NCI-H146 (cell line): ENCODE measurements at regions not wholly inside any gene's neighbourhood (a gene's known extent, or its start where the extent isn't known, plus 50 kb on each side); places are given as distances from the start of the nearest gene placed in this dataset.

Source experiments
- DNase-seq: peaks from one replicate; lab custom pipeline; 2025; lab: John Stamatoyannopoulos, UW

DNA sequence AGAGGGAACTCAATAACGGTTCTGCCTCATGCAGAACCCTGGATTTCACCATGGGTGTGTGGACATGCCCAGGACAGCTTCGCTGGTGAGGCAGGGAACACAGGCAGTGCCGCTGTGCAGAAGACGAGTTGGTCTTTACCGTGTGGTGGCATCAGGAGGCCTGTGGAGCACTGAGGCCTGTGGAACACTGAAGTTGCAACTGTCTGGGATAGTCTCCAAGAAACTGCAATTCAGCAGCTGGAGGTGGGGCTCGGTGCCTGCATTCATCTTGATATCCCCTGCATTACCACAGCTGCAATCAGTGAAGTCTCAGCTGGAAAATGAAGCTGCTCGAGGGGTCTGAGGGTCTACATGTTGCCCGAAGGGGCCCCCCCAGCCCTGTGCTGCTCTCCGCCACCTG lies 202.4 kb upstream of the CDH4 start:
- no peak for DNase-seq

DNA sequence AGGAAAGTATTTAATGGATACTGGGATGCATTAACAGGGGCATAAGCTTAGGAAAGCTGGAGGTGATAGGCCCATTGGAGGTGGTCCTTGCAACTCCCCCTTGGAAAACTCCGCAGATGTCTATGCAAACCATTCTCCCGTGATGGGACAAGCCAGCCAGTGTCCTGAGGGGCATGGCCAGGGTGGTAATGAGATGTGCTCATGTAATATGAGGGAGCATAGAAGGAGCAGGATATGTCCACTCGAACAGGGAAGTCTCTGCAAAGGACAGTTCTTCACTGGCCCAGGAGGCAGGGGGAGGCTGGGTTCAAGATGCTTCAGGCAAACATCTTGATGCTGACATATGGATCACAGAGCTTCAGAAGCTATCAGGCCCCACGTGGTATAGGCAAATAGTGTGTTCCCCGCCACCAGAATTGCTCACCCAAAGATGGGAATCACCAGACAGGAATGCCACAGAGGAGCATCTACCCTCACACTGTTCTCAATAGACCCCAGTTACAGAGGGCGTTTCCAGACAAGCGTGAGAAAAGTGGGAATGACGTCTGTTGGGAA lies 201.6 kb upstream of the CDH4 start:
- DNase-seq, result no peak

DNA sequence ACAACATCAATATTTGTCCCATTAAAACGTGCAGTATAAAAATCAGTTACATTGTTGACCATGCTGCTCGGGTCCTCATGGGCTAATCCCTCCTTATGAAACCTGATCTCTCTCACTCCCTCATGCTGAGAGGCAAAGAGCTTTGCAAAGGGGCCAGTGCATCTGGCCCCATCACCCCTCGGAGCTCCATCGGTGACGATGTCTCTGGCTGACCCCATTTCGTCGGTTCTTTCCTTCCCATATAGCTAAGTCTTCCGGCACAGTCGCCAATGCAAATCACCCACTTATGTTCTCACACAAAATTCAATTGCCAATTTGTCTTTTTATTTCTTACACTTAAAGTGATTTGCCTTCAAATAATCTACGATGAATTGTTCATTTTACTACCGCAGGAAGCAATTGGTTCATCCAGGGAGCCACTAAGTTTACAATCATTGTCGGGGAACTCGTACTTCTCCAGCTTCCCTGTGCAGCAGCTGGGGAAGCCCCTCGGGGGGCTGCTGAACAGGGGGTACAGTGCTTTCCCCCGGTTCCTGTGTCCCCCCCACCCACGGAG lies 199.8 kb upstream of the CDH4 start:
- no peak for DNase-seq

DNA sequence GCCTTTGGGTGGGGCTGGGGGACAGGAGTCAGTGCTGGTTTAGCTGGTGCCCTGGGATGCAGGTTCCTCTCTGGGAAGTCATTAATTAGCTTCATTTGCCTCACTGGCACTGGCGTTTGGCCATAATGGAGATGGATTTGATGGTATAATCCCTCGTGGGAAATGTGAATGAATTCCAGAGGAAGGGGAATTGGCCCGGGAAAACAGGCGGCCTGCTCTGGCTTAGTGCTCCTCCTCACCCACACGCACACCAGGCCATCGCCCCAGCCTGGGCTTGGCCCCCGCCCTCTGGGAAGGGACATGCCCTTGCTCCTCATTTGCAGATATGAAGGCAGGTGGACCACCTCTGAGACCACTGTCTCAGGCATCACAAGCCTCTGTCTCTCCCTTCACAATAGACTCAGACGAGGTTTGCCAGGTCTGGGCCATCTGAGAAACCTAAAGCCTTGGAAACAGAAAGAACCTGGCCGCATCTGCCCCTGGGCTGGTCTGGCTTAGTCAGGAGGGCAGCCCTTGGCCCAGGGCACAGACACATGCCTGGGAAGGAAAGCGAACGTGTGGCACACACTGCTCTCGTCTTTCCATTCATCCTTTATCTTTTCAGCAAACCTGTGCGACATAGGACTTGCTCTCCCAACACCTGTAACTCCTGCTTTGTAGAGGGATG lies 199.2 kb upstream of the CDH4 start:
- DNase-seq, result no peak

DNA sequence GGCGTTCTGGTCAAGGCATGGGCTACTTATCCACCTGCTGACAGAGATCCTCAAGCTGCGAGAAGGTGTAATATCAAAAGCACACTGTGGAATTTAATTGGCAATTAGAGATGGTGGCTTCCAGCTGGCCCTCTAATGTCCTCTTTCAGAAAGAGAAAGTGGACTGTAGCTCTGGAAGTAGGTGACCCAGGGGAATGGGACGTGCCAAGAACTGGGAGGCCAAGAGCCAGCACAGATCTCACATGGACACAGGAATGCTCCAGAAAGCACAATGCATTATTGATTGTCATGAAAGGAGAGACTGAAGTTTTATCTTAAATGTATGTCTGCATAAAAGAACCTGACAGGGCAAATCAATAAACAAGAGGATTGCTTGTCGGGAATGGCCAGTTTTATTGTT lies 198.6 kb upstream of the CDH4 start:
- no peak for DNase-seq

DNA sequence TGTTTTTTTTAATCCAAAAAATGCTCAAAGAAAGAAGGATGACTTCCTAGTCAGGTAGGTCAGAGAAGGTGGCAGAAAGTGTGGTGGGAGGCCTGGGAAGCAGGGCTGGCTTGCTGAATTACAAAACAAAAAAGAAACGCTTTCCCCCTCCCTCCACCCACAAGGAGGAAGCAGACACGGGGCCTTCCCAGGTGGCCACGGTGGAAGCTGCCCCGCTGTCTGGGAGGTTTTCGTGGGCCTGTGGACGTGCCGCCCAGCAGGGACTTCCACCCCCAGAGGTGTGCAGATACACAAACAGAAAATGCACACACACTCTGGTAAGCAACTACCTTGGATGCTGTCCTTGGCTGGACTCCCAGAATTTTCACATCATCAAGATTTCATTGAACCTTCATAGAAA lies 198.2 kb upstream of the CDH4 start:
- DNase-seq, result no peak

DNA sequence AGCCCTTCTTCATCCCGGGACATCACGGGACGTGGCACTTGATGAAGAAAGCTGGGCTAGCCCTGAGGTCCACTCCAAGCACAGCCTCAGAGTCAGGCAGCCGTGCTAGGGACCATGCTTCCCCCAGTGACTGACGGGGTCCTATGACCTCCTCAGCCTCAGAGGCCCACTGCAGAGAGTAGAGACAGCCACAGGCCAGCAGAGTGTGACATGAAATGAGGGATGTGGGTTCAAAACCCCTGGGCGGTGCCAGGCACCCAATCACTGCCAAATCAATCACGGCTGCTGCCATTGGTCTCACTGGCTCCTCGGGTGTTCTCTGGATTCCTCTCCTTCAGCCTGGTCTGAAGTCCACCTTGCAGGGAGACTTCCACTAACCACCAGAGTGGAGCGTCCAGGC lies 197.7 kb upstream of the CDH4 start:
- no peak for DNase-seq

DNA sequence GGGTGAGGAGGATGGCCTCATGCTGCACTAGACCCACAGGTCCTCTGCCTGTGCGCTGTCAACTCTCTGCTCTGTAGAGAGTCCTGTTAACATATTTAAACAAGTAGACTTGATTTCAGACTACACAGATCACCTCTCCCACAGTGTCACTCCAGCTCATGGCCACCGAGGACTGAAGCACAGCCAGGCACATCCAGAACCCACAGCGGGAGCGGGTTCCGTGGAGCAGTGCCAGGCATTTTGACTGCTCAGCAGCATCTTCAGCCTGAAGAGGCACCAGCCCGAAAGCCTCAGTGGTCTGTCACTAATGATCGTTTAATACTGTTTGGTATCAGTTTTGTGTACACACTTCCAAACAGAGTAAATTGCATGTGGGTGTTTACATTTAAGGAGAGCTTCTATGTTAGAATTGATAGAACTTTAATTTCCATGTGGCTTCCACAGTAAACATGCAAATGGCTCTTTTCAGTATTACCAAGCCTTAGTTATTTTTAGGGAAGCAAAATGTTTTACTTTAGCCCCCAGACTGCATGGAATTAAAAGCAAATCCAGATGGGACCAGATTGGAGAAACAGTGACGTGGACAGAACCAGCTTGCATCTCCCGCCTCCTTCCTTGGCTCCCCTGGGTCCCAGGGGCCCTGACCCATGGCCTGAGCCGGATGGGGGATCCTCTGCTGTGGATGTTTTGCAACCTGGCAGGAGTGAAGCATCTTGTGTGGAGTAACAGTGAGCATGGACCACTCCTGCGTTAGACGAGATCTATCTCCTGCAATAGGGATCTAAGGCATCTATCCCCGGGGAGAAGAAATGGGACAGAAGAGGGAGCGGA lies 196.7 kb upstream of the CDH4 start:
- DNase-seq, result no peak

DNA sequence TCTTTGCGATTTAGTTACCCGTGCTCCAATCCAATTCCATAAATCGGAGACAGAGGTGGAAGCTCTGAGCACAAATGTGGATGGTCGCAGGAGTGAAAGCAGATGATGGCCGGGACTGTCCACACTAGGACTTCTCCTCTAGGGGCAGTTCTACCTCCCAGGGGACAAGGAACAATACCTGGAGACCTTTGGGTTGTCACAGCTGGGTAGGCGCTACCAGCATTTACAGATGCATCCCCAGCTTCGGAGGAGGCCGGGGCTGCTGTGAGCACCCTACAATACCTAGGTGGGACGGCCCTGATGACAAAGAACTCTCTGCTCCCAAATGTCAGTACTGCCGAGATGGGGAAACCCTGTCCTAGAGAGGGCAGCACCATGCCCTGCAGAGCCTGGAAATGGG lies 195.9 kb upstream of the CDH4 start:
- DNase-seq, result no peak

DNA sequence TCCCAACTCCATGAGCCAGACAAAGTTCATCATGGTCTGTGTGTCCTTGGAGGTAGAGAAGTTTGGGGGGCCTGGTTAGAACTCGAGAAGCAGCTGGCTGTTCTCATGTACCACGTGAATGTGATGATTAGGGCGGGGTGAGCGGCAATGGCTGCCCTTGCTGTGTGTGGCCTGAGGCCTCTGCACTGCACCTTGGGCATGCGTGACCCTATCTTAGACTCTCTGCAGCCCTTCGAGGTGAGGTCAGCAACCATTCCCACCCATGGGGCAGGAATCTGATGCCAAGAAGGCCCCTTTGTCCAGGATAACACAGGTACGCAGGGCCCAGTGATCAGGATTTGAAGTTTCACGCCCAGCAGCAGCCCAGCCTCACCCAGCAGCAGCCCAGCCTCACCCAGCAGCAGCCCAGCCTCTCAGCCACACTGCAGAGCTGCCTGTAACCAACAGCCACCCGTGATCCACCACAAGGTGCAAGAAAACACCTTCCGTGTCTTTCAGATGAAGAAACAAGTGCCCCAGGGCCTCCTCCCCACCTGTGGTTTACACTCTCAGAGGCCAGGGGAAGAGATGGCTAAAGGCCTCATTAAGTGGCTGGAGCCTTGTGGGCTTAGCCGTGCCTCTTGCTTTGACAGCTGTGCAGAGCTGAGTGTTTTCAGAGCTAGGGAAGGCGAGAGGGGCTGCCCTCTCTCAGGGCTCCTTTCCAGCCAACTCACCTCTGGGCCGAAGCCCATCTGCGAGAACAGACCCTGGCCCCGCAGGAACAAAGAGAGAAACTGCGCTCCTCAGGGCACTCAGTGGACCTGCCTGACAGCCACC lies 195.2 kb upstream of the CDH4 start:
- no peak for DNase-seq

DNA sequence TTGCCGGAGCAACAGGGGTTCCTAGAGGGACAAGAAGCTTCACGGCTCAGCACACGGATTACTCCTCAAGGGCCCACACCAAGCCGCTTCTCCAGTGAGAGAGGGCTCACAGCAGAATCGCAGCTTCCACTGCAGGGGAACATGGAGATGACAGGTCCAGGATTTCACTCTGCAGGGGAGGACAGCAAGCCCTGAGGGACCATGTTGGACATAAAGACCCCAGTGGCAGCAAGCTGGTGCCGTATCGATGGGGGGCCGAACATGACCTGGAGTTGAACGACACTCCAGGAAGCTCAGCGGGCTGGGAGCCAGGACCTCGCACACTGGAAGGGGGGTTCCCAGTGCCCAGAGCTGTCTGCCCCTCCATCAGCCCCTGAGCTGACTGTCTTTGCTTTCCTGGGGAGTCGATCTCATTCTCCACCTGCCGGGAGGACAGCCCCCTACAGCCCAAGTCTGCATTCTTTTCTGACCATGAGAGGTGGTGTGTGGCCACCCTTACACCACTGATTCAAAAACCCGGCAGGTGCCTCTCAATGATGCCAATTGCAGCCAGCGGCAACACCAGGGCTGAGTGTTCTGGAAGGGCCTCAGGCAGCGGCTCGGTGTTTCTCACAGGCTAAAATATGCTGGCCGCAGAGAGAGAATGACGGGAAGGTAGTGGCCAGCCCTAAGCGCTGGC lies 194.5 kb upstream of the CDH4 start:
- no peak for DNase-seq

DNA sequence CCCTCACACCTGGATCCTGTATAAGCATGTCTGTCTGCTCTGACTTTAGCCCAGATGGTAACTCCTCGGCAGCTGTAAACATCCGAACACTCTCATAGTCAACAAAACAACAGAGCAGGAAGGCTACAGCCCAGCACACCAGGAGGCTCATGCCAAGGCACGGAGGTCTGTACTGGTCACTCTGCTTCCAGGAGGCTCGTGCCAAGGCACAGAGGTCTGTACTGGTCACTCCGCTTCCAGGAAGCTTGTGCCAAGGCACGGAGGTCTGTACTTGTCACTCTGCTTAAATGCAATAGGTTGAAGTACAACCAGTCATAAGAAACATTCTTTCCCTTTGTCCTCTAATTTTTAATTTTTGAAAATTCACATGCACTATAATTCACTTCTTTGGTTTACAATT lies 190.1 kb upstream of the CDH4 start:
- no peak for DNase-seq

DNA sequence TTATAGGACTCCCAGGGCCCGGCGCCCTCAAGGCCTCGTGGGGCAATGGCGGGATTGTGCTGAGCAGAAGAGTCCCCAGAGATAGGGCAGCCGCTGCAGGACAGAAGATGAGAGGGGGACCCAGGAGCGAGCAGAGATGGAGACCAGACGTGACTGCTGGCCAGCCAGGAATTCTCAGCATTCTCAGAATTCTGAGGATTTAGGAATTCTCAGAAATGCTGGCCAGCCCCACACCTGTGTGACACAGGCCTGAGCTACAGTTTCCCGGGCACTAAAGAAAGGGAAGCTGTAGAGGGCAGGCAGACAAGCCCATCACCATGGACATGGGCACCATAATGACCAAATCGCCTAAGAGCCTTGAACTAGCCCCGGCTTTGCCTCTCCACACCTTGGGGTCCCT lies 186.2 kb upstream of the CDH4 start:
- DNase-seq, result no peak

DNA sequence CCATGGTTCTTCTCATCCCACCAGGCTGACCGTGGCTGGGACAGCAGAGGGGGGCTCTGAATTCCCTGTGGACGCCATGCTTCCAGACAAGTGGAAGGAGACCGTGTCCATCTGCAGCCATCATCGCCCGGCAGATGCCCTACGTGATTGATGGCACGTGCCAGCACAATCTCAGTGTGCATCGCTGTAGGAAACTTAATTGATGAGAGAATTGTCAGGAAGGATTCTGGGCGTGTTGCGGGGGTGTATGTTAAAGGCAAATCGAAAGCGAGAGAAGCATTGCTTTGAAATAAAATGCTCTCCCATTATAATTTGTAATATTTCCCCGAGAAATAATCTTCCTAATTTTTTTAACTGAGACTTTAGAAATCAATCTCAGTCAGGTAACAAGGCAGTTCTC lies 185.5 kb upstream of the CDH4 start:
- DNase-seq, result no peak

DNA sequence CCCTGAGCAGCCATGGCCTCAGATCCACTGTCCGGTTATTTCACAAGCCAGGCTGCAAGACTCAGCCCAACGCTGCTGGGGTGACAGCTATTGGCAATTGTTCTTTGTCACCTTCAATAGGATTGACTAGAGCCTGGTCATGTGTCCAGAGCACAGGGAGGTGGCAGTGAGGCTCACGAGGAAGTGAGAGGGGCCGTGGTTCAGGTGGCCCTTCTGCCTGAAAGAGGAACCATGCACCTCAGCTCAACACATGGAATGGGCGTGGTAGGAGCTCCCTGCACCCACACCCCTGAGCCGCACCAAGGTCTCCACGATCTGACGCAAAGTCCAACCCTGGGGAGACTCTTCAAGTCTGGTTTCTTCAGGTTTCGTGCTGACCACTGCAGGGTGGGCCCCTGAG lies 184.8 kb upstream of the CDH4 start:
- no peak for DNase-seq

DNA sequence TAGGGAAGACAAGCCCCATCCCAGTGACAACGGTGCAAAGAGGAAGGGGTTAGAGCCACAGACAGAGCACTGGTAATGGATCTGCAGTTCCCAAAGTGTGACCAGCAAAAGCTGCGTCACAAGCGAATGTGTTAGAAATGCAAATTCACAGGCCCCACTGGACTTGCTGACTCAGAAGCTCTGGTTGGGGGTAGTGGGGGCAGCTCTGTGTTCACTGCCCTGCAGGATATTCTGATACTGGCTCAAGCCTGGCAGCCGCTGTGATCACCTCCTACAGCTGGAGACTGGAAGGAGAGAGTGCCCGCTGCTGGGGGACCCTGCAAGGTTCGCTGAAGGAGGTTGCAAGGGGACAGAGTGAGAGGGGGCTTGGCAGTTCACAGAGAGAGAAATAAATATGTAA lies 179.7 kb upstream of the CDH4 start:
- no peak for DNase-seq

DNA sequence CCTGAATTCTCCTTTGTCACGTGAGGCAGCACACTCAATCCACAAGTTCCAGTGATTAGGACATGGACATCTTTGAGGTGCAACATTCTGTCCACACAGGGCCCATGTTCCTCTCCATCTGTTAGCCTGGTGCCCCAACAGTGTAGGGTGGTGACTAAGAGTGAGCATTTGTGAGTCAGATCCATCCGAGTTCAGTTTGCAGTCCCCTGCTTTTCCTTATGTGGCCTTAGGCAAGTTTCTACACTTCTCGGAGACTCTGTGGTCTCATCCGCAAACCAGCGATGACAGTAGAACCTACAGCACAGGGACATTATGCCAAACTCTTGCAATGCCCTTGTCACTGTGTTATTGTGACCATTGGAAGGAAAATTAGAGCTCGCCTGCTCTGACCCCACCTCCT lies 178.7 kb upstream of the CDH4 start:
- no peak for DNase-seq

DNA sequence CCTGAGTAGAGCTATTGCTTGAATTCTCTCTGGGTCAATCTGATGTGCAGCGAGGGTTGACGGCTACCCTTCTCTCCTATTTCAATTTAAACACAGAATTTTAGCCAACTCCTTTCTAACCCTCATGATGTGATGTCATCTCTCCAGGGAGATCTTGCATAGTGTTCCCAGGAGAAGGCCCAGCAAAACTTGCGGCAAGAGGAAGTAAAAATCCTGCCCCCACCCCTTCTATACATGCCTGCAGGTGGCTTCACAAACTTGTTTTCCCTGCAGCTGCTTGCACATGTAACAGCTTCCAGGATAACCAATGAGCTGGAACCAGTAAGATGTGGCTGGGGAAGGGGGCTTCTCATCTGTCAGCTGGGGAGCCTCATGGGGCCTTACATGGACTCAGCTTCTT lies 169.3 kb upstream of the CDH4 start:
- DNase-seq, result no peak

DNA sequence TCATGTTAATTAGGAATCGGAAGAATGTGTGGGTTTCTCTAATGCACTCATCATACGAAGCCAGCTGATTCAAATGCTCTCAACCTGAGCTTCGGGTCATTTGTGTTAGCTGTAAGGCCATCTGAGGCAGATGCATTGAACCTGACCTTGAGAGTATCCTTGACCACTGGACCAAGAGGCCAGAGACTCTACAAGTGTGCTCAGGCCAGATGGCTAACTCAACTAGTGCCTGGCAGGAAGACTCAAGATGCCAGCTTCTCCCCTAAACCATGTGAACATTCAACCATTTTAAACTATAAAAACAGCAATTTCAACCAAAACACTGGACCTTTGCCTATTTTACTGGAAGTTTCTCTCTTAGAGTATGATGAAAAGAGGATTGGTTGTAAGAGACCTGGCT lies 168.6 kb upstream of the CDH4 start:
- DNase-seq, result no peak

DNA sequence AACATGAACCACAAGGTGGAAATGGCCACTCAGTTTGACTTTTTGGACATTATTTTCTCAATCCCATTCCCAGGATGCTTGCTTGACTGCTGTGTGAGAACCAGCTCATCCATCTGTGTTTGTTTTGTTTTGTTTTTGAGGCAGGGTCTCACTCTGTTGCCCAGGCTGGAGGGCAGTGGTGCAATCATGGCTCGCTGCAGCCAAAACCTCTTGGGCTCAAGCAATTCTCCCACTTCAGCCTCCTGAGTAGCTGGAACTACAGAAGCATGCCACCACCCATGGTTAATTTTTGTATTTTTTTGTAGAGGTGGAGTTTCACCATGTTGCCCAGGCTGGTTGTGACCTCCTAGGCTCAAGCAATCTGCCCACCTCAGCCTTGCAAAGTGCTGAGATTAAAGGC lies 166.0 kb upstream of the CDH4 start:
- DNase-seq, result no peak

DNA sequence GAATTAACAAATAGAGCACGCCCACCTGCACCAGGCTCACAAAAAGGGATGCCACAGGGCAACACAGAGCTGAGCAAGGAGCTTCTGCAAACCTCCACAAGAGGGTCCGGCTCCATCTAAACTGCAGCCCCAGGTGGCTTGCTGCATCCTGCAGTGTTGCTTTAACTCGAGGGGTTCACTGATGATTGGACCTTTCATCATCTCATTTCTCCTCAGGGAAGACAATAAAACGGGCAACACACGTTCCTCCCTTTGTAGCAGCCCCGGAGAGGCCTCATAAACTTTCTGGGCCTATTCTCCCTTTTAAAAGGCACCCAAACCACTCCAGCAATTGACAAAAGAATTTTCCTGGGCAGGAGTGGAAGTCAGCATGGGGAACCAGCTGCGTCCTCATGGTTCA lies 161.5 kb upstream of the CDH4 start:
- DNase-seq, result no peak

DNA sequence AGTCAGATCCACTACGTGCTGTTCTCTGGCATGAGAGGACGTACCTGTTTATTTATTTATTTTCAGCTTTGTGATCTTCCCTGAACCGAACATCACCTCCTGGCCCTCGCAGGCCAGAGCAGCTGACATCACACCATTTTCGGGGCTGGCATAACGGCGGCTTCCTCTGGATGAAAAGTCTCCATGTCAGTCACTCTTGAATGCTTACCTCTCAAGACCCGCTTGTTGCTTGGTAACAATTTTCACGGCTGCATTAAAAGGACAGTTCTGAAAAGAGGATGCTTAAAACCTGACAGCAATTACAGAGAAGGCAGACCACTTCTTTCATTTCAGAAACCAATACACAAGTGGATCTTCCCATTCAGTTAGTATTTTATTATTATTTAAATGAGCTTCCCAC lies 159.8 kb upstream of the CDH4 start:
- no peak for DNase-seq
